GM23248 (cell line): ENCODE measurements at regions not wholly inside any gene's neighbourhood (a gene's known extent, or its start where the extent isn't known, plus 50 kb on each side); places are given as distances from the start of the nearest gene placed in this dataset.

Source experiments
- EZH2 ChIP-seq: fragments of 200-600 bp; sonication (generic); IDR thresholded peaks from 2 replicates; pipeline ENCODE4 v1.6.1; 2018; ENCODE audit warnings: antibody characterized with exemption, mild to moderate bottlenecking; ENCODE audit not compliant: insufficient read depth, poor library complexity, severe bottlenecking
- EZH2phosphoT487 ChIP-seq: fragments of 200-600 bp; sonication (generic); IDR thresholded peaks from 2 replicates; pipeline ENCODE4 v1.6.1; 2018; ENCODE audit warnings: antibody characterized with exemption, moderate library complexity, mild to moderate bottlenecking, low read depth; ENCODE audit not compliant: insufficient read depth

DNA sequence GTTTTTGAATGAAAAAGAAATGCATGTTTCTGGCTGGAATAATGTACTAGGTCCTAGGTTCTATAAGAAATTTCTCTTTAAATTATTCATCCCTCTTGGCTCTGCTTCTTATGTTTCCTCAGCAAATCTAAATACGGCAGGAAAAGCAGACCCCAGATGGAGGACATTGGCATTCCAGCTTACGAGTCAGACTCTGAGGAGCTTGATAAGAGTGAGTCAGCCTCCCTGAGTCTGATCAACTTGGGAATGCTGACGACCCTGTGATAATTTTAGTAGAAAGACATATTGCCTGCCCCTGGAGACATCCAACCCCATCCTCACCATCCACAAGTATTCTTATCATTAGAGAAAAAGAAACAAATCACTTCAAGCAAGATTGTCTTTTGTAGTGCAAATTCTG lies 509.7 kb upstream of the MARCKS start:
- TF ChIP-seq EZH2 (no peak), EZH2phosphoT487 (no peak)
